Neutrophil (primary cell): ENCODE measurements at regions not wholly inside any gene's neighbourhood (a gene's known extent, or its start where the extent isn't known, plus 50 kb on each side); places are given as distances from the start of the nearest gene placed in this dataset.

Source experiments
- H3K27ac ChIP-seq: fragments of 200-600 bp; sonication (generic); 2 replicates; pipeline ENCODE4 v1.5.1; 2016; ENCODE audit warnings: mild to moderate bottlenecking, moderate library complexity
- H3K27me3 ChIP-seq: fragments of 200-600 bp; sonication (generic); 2 replicates; pipeline ENCODE4 v1.6.0; 2016; ENCODE audit warnings: mild to moderate bottlenecking
- H3K36me3 ChIP-seq: fragments of 200-600 bp; sonication (generic); 2 replicates; pipeline ENCODE4 v1.5.1; 2017
- H3K4me1 ChIP-seq, 2 experiments: fragments of 200-600 bp in 1 of 2; sonication (generic) in 1 of 2; 1 replicate in 1 of 2; 2 replicates in 1 of 2; pipeline versions ENCODE4 v1.5.1 to v1.6.1; 2013 to 2016; ENCODE audit warnings: low read depth in 1 of 2, low read length in 1 of 2, mild to moderate bottlenecking in 1 of 2, moderate library complexity in 1 of 2; ENCODE audit not compliant: control insufficient read depth in 1 of 2, insufficient read depth in 1 of 2
- H3K4me3 ChIP-seq, 2 experiments: fragments of 200-600 bp in 1 of 2; sonication (generic) in 1 of 2; 1 replicate in 1 of 2; 2 replicates in 1 of 2; pipeline ENCODE4 v1.5.1; 2013 to 2016; ENCODE audit warnings: low read depth in 1 of 2, low read length in 1 of 2, mild to moderate bottlenecking in 1 of 2, moderate library complexity in 1 of 2
- H3K9me3 ChIP-seq: fragments of 200-600 bp; sonication (generic); 2 replicates; pipeline ENCODE4 v1.5.1; 2016
- CTCF ChIP-seq: fragments of 200-600 bp; sonication (generic); IDR thresholded peaks from 2 replicates; pipeline ENCODE4 v1.5.1; 2016; ENCODE audit warnings: antibody characterized with exemption

GRCh38 chr21:27315373-27315772 is 348.5 kb upstream of the ADAMTS5 start:
- H3K4me1 ChIP-seq: no peaks in the 10 kb centered on the region
- no peaks in the 10 kb centered on the region for H3K27me3 ChIP-seq
- no peak for TF ChIP-seq CTCF
- no peak overlapping the region for H3K27ac ChIP-seq
- no peak overlapping the region for H3K4me3 ChIP-seq
- H3K36me3 ChIP-seq: no peaks in the 10 kb centered on the region
- H3K9me3 ChIP-seq: no peaks in the 10 kb centered on the region

- TF ChIP-seq CTCF: no peak
- Histone ChIP-seq H3K27ac (no peak overlapping the region), H3K4me3 (no peak overlapping the region), H3K27me3 (no peaks in the 10 kb centered on the region), H3K4me1 (no peaks in the 10 kb centered on the region), H3K36me3 (no peaks in the 10 kb centered on the region), H3K9me3 (no peaks in the 10 kb centered on the region)
These were observed 347.2 kb upstream of the ADAMTS5 start for GRCh38 chr21:27314131-27314530.

GRCh38 chr21:27306791-27307775 is 340.2 kb upstream of the ADAMTS5 start:
- Histone ChIP-seq H3K4me3 (no peak overlapping the region), H3K9me3 (no peaks in the 10 kb centered on the region), H3K27ac (no peak overlapping the region), H3K36me3 (no peaks in the 10 kb centered on the region), H3K27me3 (no peaks in the 10 kb centered on the region), H3K4me1 (no peaks in the 10 kb centered on the region)
- TF ChIP-seq CTCF: no peak

GRCh38 chr21:27306206-27306605 is 339.3 kb upstream of the ADAMTS5 start:
- no peaks in the 10 kb centered on the region for H3K9me3 ChIP-seq
- no peak overlapping the region for H3K27ac ChIP-seq
- H3K27me3 ChIP-seq: no peaks in the 10 kb centered on the region
- no peak for TF ChIP-seq CTCF
- H3K4me3 ChIP-seq: no peak overlapping the region
- H3K36me3 ChIP-seq: no peaks in the 10 kb centered on the region
- H3K4me1 ChIP-seq: no peaks in the 10 kb centered on the region

GRCh38 chr21:27301220-27301619 is 334.3 kb upstream of the ADAMTS5 start:
- no peak for TF ChIP-seq CTCF
- Histone ChIP-seq H3K36me3 (no peaks in the 10 kb centered on the region), H3K4me3 (no peak overlapping the region), H3K4me1 (no peaks in the 10 kb centered on the region), H3K9me3 (no peaks in the 10 kb centered on the region), H3K27me3 (no peaks in the 10 kb centered on the region), H3K27ac (no peak overlapping the region)
